Tongue (tissue), 1 donor: ENCODE measurements at regions not wholly inside any gene's neighbourhood (a gene's known extent, or its start where the extent isn't known, plus 50 kb on each side); places are given as distances from the start of the nearest gene placed in this dataset.

Experiments
- DNase-seq: peaks from one replicate; pipeline ENCODE4 v3.0.0-alpha.2; 2015

DNA sequence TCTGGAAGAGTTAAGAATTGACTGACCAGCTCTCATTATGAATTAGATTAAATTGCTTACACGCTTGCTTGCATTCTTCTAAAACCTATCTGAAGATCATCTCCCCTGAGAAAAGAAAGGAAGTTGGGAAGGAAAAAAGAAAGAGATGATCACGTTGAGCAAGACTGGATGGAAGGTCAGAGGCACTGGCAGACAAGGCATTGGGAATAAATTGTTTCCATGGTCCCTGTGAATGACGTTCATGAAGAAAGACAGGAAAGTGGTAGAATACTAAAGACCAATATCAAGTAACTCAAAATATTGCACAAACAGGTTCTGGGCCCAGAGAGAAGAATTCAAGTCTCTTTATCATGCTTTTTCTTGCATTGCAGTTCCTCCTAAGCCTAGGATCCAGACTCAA lies 1045.4 kb upstream of the MAP3K7 start:
- no peak for DNase-seq

DNA sequence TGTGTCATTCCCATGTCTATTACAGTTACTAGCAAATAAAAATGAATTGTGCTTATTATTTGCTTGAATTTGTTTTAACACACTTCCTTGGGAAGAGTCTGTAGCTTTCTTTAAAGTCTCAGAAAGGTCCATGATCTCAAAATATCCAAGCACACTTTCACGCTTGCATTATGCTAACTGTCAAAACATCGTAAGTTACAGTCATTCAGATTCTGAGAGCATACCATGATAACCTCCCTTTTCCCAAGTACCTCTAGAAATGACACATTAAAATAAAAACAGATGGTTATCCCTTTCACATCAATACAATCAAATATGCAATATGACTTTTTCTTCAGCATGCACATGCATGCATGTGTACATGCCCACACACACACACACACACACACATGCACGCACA lies 1044.4 kb upstream of the MAP3K7 start:
- no peak for DNase-seq

DNA sequence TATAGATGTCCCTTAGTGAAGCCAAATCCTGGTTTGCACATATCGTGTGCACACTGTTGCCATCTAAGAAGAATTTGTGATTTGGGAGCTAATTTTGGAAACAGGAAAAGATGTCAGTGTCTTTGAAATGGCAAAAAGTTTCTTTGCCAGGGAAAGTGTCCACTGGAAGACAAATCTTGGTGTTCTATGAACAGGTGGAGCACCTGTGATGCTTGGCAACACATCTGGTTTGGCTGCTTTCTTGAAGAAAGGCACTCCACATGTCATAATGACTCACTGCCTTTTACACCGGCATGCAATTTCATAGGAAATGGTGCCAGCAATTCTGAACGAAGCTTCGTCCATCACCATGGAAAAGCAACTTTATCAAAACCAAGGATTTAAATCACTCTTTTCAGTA lies 1040.0 kb upstream of the MAP3K7 start:
- DNase-seq, result no peak

- DNase-seq, result no peak
These were observed 1026.6 kb upstream of the MAP3K7 start for GRCh38 chr6:91613481-91613880.

- no peak for DNase-seq
These were observed 1024.3 kb upstream of the MAP3K7 start for GRCh38 chr6:91611190-91611589.

GRCh38 chr6:91608428-91608827 lies 1021.6 kb upstream of the MAP3K7 start:
- DNase-seq, result no peak

DNA sequence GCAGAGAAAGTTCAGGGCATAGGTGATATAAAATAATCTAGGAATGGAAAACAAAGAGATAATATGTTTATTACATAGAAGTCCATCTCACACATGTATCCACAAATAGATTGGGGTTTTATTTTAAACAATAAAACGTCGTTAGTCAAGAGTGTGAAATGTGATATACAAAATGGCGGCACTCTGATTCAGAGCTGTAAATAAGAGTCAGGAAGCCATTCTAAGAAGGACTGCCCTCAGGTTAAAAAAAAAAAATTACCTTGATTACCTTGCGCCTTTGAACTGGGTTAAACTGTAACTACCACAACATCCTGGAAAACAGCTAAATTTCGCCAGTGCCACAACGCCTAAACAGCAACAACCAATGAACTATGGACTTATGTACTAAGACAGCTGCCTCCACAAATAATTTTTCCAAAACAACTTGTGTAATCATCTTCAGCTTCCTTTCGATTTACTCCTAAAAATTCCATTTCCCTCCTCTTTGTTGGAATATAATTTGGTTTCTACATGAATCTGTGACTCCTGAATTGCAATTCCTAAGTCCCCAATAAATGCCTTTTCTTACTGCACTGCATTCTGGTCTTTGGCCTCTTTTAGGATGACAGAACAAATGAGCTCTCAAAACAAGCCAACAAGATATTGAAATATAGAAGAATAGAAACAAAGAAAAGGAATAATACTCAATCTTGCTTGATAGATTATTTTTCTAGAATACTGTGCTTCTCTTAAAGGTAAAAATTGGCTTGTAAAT lies 1019.5 kb upstream of the MAP3K7 start:
- no peak for DNase-seq

GRCh38 chr6:91600561-91600960 lies 1013.7 kb upstream of the MAP3K7 start:
- no peak for DNase-seq

DNA sequence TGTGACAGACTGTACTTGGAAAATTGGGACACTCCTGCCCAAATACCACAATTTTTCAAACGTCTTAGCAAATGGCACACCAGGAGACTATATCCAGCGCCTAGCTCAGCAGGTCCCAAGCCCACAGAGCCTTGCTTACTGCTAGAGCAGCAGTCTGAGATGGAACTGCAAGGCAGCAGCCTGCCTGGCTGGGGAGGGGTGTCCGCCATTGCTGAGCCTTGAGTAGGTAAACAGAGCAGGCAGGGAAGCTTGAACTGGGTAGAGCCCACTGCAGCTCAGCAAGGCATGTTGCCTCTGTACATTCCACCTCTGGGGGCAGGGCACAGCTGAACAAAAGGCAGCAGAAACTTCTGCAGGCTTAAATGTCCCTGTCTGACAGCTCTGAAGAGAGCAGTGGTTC lies 1003.3 kb upstream of the MAP3K7 start:
- DNase-seq, result no peak

DNA sequence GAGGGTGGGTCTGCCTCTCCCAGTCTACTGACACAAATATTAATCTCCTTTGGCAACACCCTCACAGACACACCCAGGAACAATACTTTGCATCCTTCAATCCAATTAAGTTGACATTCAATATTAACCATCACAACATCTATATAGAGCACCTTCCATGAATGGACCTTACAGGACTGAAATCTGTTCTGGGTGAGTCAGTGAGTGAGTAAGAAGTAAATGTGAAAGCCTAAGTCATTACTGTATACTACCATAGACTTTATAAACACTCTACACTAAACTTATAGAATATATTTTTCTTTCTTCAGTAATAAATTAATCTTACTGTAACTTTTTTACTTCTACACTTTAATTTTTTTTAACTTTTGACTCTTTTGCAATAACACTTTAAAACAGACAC lies 993.8 kb upstream of the MAP3K7 start:
- no peak for DNase-seq

- DNase-seq, result no peak
These were observed 988.2 kb upstream of the MAP3K7 start for GRCh38 chr6:91575032-91575431.

DNA sequence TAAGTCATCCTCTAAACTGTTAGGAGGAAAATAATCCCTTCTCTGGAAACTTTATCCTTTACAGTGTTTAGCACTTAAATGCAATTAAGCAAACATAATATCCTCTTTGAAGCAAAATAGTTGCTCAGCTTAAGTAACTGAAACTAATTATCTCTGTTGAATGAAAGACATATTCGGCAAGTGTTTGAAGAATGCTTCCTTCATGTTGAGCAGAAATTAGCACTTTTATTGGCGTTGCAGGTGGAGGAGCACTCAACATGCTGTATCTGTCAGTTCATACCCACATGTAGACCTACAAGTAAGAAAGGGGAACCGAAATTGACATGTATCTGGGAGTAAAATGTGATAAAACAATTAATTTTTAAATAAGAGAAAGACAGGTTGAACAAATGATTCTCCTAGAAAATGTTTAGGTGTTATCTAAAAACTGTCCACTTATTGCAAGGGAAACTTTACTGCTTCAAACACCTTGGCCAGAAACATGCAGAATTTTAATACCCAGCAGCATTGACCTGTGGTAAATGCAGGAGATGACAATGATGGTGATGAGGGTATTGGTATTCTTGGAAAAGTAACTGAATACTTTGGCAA lies 987.0 kb upstream of the MAP3K7 start:
- no peak for DNase-seq

DNA sequence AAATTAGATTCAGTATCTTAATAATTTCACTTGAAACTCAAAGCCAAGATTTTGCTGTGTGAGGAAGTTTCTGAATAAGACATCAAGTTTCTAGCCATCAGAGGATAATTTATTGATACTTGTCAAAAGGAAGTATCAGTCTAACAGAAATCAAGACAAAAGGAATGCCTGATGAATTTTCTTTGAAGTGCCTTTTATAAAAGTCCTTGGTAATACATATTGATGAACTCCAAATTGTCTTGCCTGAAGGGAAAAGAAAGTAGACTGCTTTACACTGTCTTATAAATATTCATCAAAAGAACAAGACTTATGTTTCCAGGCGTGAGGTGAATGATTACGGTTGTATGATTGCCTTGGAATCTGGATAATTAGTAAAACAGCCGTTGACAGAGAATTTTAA lies 986.0 kb upstream of the MAP3K7 start:
- no peak for DNase-seq

GRCh38 chr6:91569071-91569470 lies 982.2 kb upstream of the MAP3K7 start:
- no peak for DNase-seq

GRCh38 chr6:91566467-91566866 lies 979.6 kb upstream of the MAP3K7 start:
- no peak for DNase-seq

GRCh38 chr6:91565207-91565606 lies 978.3 kb upstream of the MAP3K7 start:
- no peak for DNase-seq

DNA sequence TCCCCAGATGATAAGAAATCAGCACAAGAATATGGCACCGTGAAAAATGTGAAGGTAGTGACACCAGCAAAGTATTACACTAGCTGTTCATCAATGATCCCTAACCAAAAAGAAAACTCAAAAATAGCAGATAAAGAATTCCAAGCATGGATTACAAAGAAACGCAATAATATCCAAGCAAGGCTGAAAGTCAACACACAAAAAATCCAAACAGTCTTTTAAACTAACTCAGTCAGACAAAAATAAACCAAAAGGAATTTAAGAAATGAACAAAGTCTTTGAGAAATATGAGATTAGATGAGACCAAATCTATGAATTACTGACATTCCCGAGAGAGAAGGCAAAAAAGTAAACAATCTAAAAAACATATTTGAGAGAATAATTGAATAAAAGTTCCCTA lies 976.1 kb upstream of the MAP3K7 start:
- DNase-seq, result no peak

GRCh38 chr6:91560409-91560808 lies 973.5 kb upstream of the MAP3K7 start:
- DNase-seq, result no peak

- no peak for DNase-seq
These were observed 954.0 kb upstream of the MAP3K7 start for GRCh38 chr6:91540902-91541301.

GRCh38 chr6:91539456-91539855 lies 952.6 kb upstream of the MAP3K7 start:
- DNase-seq, result peak; percentile 55

DNA sequence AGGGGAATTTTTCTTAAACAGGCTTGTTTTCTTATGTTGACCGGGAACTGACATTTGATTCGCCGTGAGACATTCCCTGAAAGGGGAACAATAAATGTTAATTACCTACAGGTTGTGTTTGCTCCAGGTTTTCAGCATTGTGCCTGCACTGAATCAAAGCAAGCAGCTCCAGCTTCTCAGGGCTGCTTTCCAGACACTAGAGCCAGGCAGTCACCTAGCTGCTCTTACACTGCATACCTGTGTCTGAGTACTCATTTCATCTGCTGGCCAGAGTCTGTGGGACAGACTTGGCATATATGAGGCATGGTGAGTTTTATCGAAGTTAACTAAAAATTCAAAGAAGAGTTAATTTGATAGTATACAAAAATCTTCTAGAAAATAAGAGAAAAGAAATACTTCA lies 951.8 kb upstream of the MAP3K7 start:
- no peak for DNase-seq

DNA sequence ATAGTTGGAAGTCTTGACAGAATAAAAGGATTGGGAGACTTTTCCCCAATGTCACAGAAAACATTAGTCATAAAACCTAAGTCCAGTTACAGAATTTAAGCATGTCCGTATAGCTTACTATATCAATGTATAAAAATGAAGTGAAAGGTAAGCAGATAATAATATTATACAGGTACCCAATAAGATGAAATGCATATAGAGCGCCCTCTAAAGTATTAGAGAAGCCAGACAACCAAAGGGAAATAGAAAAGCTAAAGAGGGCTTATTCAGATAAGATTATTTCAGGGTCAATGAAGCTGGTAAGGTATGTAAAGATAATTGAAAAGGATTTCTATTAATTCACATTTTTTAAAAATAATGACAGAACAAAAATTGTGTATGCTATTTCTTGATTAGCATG lies 947.7 kb upstream of the MAP3K7 start:
- no peak for DNase-seq

DNA sequence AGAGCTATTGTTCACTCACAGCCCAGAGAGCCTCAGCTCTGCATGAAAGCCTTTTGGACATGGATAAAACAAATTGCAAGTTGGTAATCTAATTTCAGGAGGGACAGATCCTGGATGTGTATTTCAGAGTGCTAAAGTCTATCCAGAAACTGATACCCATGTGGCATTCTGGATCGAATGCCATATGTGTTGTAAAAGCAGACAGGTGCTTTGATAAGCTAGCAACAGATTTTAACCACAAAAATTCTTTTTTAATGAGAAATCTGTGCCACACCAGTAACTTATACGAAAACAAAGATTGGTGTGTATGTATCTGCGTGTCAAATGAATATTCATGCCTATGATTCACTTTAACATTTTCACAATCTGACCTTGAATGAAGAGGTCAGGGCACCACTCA lies 936.6 kb upstream of the MAP3K7 start:
- peak; percentile 5 for DNase-seq

- DNase-seq, result no peak
These were observed 935.1 kb upstream of the MAP3K7 start for GRCh38 chr6:91521999-91522398.

DNA sequence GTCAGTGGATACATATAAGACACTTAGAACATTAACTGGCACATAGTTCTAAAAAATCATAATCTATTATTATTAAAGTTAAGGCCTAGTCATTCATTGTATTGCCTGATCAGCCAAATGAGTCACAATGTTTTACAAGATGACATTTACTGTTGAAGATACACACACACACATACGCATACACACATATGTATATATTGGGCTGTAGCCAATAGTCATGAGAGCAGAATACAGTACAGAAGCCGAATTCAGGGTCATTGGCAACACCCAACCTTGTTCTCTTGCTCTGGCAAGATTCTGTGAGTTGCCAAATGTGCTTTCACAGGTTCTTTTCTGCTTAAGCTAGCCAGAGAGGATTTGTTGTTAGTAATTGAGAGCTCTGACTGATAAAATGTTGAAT lies 922.8 kb upstream of the MAP3K7 start:
- DNase-seq, result no peak
